Loucy (cell line): ENCODE measurements at regions not wholly inside any gene's neighbourhood (a gene's known extent, or its start where the extent isn't known, plus 50 kb on each side); places are given as distances from the start of the nearest gene placed in this dataset.

Experiments
- H2AFZ ChIP-seq: fragments of 200-600 bp; sonication (generic); 2 replicates; pipeline ENCODE4 v1.6.0; 2016; ENCODE audit warnings: antibody characterized with exemption, mild to moderate bottlenecking, low read length, moderate library complexity
- H3F3A ChIP-seq: fragments of 200-600 bp; 2 replicates; pipeline ENCODE4 v1.6.0; 2016; ENCODE audit warnings: antibody characterized with exemption, low read depth, mild to moderate bottlenecking
- H3K27me3 ChIP-seq: fragments of 200-600 bp; sonication (generic); 2 replicates; pipeline ENCODE4 v1.6.1; 2014; ENCODE audit warnings: low read length, mild to moderate bottlenecking; ENCODE audit not compliant: insufficient read depth, poor library complexity, severe bottlenecking
- H3K36me3 ChIP-seq: fragments of 200-600 bp; sonication (generic); 2 replicates; pipeline ENCODE4 v1.6.1; 2016; ENCODE audit warnings: low read length; ENCODE audit not compliant: insufficient read depth
- H3K4me1 ChIP-seq: fragments of 200-600 bp; sonication (generic); 2 replicates; pipeline ENCODE4 v1.5.1; 2014; ENCODE audit warnings: low read length, mild to moderate bottlenecking; ENCODE audit not compliant: insufficient read depth, poor library complexity, severe bottlenecking
- H3K4me2 ChIP-seq: fragments of 200-600 bp; sonication (generic); 2 replicates; pipeline ENCODE4 v1.6.0; 2014; ENCODE audit warnings: antibody characterized with exemption, low read length, low read depth, mild to moderate bottlenecking; ENCODE audit not compliant: poor library complexity, severe bottlenecking
- H3K4me3 ChIP-seq: fragments of 200-600 bp; sonication (generic); 2 replicates; pipeline ENCODE4 v1.5.1; 2014; ENCODE audit warnings: low read length, mild to moderate bottlenecking, mixed read lengths; ENCODE audit not compliant: poor library complexity, severe bottlenecking
- H3K79me2 ChIP-seq: fragments of 200-600 bp; sonication (generic); 2 replicates; pipeline ENCODE4 v1.6.1; 2014; ENCODE audit warnings: low read length; ENCODE audit not compliant: insufficient read depth
- H3K9ac ChIP-seq: fragments of 200-600 bp; sonication (generic); 2 replicates; pipeline ENCODE4 v1.6.0; 2014; ENCODE audit warnings: mild to moderate bottlenecking, low read depth, low read length, moderate library complexity; ENCODE audit not compliant: poor library complexity, severe bottlenecking
- H3K9me2 ChIP-seq: fragments of 200-600 bp; sonication (generic); replicated peaks from 2 replicates; pipeline ENCODE4 v1.6.1; 2016; ENCODE audit warnings: low read depth, low read length, mixed read lengths
- H3K9me3 ChIP-seq: fragments of 200-600 bp; sonication (generic); 2 replicates; pipeline ENCODE4 v1.6.1; 2014; ENCODE audit warnings: mild to moderate bottlenecking, antibody characterized with exemption, low read length, low read depth; ENCODE audit not compliant: insufficient read depth
- H4K20me1 ChIP-seq: fragments of 200-600 bp; sonication (generic); 2 replicates; pipeline ENCODE4 v1.6.0; 2014; ENCODE audit warnings: antibody characterized with exemption, low read length, mild to moderate bottlenecking; ENCODE audit not compliant: insufficient read depth, poor library complexity, severe bottlenecking
- EZH2phosphoT487 ChIP-seq: fragments of 200-600 bp; IDR thresholded peaks from 2 replicates; pipeline ENCODE4 v1.6.1; 2018; ENCODE audit warnings: antibody characterized with exemption, mild to moderate bottlenecking, moderate library complexity, borderline replicate concordance
- TF ChIP-seq, protein P1 (sequence below): fragments of 200-600 bp; sonication (generic); conservative IDR thresholded peaks from 2 replicates; pipeline ENCODE4 v1.5.1; 2014; ENCODE audit warnings: mild to moderate bottlenecking, antibody characterized with exemption, low read length

DNA sequence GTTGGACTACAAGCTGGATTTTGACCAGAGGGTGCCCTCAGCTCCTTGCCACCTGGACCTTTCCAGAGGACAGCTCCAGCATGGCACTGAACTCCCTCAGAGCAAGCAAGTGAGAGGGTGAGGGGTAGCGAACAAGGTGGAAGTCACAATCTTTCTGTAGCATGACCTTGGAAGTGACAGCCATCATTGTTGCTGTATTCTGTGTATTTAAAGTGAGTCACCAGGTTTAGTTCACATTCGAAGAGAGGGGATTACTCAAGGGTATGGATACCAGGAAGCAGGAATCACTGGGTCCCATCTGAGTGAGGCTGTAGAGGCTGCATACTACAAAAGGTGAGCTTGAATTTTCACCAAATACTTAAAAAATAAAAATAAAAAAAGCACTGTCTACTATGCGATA is 280.0 kb upstream of the SPTLC3 start:
- Histone ChIP-seq H3K79me2 (no peaks in the 10 kb centered on the region), H3K27me3 (no peaks in the 10 kb centered on the region), H3K4me3 (no peak overlapping the region), H3K9ac (no peak overlapping the region), H3K4me2 (no peak overlapping the region), H2AFZ (no peak overlapping the region), H3K9me3 (no peaks in the 10 kb centered on the region), H3K4me1 (no peaks in the 10 kb centered on the region), H3F3A (no peaks in the 10 kb centered on the region), H3K9me2 (no peaks in the 10 kb centered on the region), H3K36me3 (no peaks in the 10 kb centered on the region), H4K20me1 (no peaks in the 10 kb centered on the region)
- TF ChIP-seq, protein P1, sequence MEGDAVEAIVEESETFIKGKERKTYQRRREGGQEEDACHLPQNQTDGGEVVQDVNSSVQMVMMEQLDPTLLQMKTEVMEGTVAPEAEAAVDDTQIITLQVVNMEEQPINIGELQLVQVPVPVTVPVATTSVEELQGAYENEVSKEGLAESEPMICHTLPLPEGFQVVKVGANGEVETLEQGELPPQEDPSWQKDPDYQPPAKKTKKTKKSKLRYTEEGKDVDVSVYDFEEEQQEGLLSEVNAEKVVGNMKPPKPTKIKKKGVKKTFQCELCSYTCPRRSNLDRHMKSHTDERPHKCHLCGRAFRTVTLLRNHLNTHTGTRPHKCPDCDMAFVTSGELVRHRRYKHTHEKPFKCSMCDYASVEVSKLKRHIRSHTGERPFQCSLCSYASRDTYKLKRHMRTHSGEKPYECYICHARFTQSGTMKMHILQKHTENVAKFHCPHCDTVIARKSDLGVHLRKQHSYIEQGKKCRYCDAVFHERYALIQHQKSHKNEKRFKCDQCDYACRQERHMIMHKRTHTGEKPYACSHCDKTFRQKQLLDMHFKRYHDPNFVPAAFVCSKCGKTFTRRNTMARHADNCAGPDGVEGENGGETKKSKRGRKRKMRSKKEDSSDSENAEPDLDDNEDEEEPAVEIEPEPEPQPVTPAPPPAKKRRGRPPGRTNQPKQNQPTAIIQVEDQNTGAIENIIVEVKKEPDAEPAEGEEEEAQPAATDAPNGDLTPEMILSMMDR: no peak
- TF ChIP-seq EZH2phosphoT487: no peak

DNA sequence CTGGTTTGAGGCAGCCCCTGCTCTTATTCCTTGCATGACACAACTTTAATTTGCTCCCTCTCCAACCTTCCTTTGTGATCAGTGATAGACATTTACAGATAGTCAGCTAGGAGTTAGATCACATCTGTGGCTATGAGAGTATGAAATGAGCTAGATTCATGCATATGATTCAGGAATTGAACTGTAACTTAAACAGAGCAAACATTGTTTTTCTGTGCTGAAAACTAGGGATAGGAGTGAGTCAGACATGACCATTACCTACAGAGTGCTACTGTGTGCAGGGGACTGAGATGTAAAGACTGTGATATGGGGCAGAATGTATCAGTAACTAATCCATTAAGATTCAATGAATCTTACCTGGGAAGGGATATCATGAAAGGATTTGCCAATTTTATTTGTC is 279.4 kb upstream of the SPTLC3 start:
- Histone ChIP-seq H3K4me1 (no peaks in the 10 kb centered on the region), H3K27me3 (no peaks in the 10 kb centered on the region), H4K20me1 (no peaks in the 10 kb centered on the region), H3K79me2 (no peaks in the 10 kb centered on the region), H2AFZ (no peak overlapping the region), H3F3A (no peaks in the 10 kb centered on the region), H3K9me3 (no peaks in the 10 kb centered on the region), H3K4me3 (no peak overlapping the region), H3K9me2 (no peaks in the 10 kb centered on the region), H3K9ac (no peak overlapping the region), H3K4me2 (no peak overlapping the region), H3K36me3 (no peaks in the 10 kb centered on the region)
- no peak for TF ChIP-seq EZH2phosphoT487
- TF ChIP-seq, protein P1: no peak

DNA sequence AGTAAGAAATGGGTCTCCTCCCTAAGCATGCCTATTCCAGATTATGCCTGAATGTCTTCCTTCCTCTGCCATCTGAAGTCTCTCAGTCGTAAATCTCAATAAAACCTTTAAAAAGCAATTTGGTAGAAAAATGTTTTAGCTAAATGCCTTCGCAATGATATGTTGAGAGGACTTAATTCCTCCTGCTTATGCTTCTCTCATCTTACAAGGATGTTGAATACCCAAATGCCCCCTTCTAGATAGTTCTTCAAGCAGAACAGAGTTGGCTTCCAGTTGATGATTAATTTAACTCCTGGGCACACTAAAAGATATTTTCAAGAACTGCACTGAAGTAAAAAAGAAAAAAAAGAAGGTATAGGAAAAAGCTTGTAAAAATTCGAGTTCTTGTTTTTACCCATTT is 275.0 kb upstream of the SPTLC3 start:
- no peaks in the 10 kb centered on the region for H3K79me2 ChIP-seq
- no peaks in the 10 kb centered on the region for H3K4me1 ChIP-seq
- H3K4me3 ChIP-seq: no peak overlapping the region
- TF ChIP-seq EZH2phosphoT487: no peak
- TF ChIP-seq, protein P1: no peak
- H3K9ac ChIP-seq: no peak overlapping the region
- no peaks in the 10 kb centered on the region for H3K27me3 ChIP-seq
- peaks cover 3% of the 10 kb centered on the region; the same call in 1 of the 2 replicates for H3K9me3 ChIP-seq
- no peak overlapping the region for H3K4me2 ChIP-seq
- H4K20me1 ChIP-seq: no peaks in the 10 kb centered on the region
- H3K36me3 ChIP-seq: no peaks in the 10 kb centered on the region
- H2AFZ ChIP-seq: no peak overlapping the region
- no peaks in the 10 kb centered on the region for H3K9me2 ChIP-seq
- H3F3A ChIP-seq: no peaks in the 10 kb centered on the region
